BJ (cell line): ENCODE measurements at regions not wholly inside any gene's neighbourhood (a gene's known extent, or its start where the extent isn't known, plus 50 kb on each side); places are given as distances from the start of the nearest gene placed in this dataset.

ENCODE experiments used
- CTCF ChIA-PET: fragments of 350-600 bp; formaldehyde crosslinking; extraction: SDS; loops from one replicate; lab custom pipeline; 2021; ENCODE audit warnings: antibody characterized with exemption, inconsistent platforms; lab: Yijun Ruan, JAX
- POLR2A ChIA-PET: fragments of 300-600 bp; sonication (Branson Sonifier 250); formaldehyde crosslinking; extraction: SDS; loops from one replicate; lab custom pipeline; 2021; ENCODE audit warnings: antibody characterized with exemption; lab: Charles Lee
- DNase-seq: peaks from one replicate; pipeline ENCODE4 v3.0.0-alpha.2; 2011; ENCODE audit warnings: low read depth
- H3K27me3 ChIP-seq: 2 replicates; pipeline ENCODE4 v1.6.0; 2011; ENCODE audit warnings: low read length; ENCODE audit not compliant: control insufficient read depth, insufficient read depth
- H3K36me3 ChIP-seq: 2 replicates; pipeline ENCODE4 v1.5.1; 2011; ENCODE audit warnings: low read length; ENCODE audit not compliant: control insufficient read depth, insufficient read depth
- H3K4me3 ChIP-seq: 2 replicates; pipeline ENCODE4 v1.5.1; 2011; ENCODE audit warnings: low read depth, mild to moderate bottlenecking, control low read depth, low read length
- CTCF ChIP-seq: IDR thresholded peaks from 2 replicates; pipeline ENCODE4 v1.5.1; 2011; ENCODE audit warnings: low read depth, mild to moderate bottlenecking, control low read depth, inconsistent platforms, low read length, moderate library complexity; ENCODE audit not compliant: insufficient read depth

- TF ChIP-seq CTCF, result no peak
Measured at GRCh38 chr13:64791373-64791772, 2438.8 kb downstream of the PCDH9 start.

GRCh38 chr13:64782466-64782865 lies 2447.7 kb downstream of the PCDH9 start:
- TF ChIP-seq CTCF, result no peak
- H3K36me3 ChIP-seq, result no peaks in the 10 kb centered on the region
- no peak overlapping the region for H3K4me3 ChIP-seq
- POLR2A ChIA-PET, result no interaction called here
- no peaks in the 10 kb centered on the region for H3K27me3 ChIP-seq
- no peak for DNase-seq
- CTCF ChIA-PET, result no interaction called here

More at GRCh38 chr13:64791373-64791772, 2438.8 kb downstream of the PCDH9 start:
- H3K36me3 ChIP-seq, result no peaks in the 10 kb centered on the region
- no peak overlapping the region for H3K4me3 ChIP-seq
- POLR2A ChIA-PET, result no interaction called here
- no peaks in the 10 kb centered on the region for H3K27me3 ChIP-seq
- CTCF ChIA-PET, result no interaction called here
- DNase-seq, result no peak

- Histone ChIP-seq H3K36me3 (no peaks in the 10 kb centered on the region), H3K27me3 (no peaks in the 10 kb centered on the region), H3K4me3 (no peak overlapping the region)
- DNase-seq, result no peak
- ChIA-PET CTCF (no interaction called here), POLR2A (no interaction called here)
- no peak for TF ChIP-seq CTCF
Measured at GRCh38 chr13:64778002-64778401, 2452.1 kb downstream of the PCDH9 start.

GRCh38 chr13:64774915-64775314 lies 2455.2 kb downstream of the PCDH9 start:
- Histone ChIP-seq H3K4me3 (no peak overlapping the region), H3K27me3 (no peaks in the 10 kb centered on the region), H3K36me3 (no peaks in the 10 kb centered on the region)
- no peak for TF ChIP-seq CTCF
- POLR2A ChIA-PET, result no interaction called here
- CTCF ChIA-PET, result no interaction called here
- DNase-seq, result no peak

- Histone ChIP-seq H3K4me3 (no peak overlapping the region), H3K27me3 (no peaks in the 10 kb centered on the region), H3K36me3 (no peaks in the 10 kb centered on the region)
- POLR2A ChIA-PET, result interaction anchor here (1.1 kb wide), 1 partner anchor 85 kb away, joined by 5 read pairs; no protein-coding TSS in a partner anchor
- CTCF ChIA-PET, result no interaction called here
- no peak for DNase-seq
- no peak for TF ChIP-seq CTCF
Measured at GRCh38 chr13:64770743-64771142, 2459.4 kb downstream of the PCDH9 start.
